HG02852 (cell line): ENCODE measurements at regions not wholly inside any gene's neighbourhood (a gene's known extent, or its start where the extent isn't known, plus 50 kb on each side); places are given as distances from the start of the nearest gene placed in this dataset.

Experiments used
- ATAC-seq: cut with Tn5 transposase; IDR thresholded peaks from one replicate; pipeline ENCODE4 v1.9.1; 2021; ENCODE audit warnings: mild to moderate bottlenecking, moderate library complexity; ENCODE audit not compliant: unreplicated experiment

- ATAC-seq, result no peak
These were observed 2001.3 kb upstream of the NUDT12 start for GRCh38 chr5:105563842-105564241.

- ATAC-seq, result no peak
These were observed 1992.1 kb upstream of the NUDT12 start for GRCh38 chr5:105554568-105555169.

- ATAC-seq, result no peak
These were observed 1981.7 kb upstream of the NUDT12 start for GRCh38 chr5:105544300-105544699.

GRCh38 chr5:105536675-105537074 is 1974.1 kb upstream of the NUDT12 start:
- ATAC-seq, result no peak

- no peak for ATAC-seq
These were observed 1968.2 kb upstream of the NUDT12 start for GRCh38 chr5:105530716-105531261.

GRCh38 chr5:105529851-105530250 is 1967.3 kb upstream of the NUDT12 start:
- ATAC-seq, result no peak

- no peak for ATAC-seq
These were observed 1945.9 kb upstream of the NUDT12 start for GRCh38 chr5:105508519-105508918.

GRCh38 chr5:105506692-105507277 is 1944.2 kb upstream of the NUDT12 start:
- no peak for ATAC-seq

- ATAC-seq, result no peak
These were observed 1941.4 kb upstream of the NUDT12 start for GRCh38 chr5:105503950-105504349.

GRCh38 chr5:105501315-105501714 is 1938.7 kb upstream of the NUDT12 start:
- no peak for ATAC-seq

GRCh38 chr5:105475401-105475800 is 1912.8 kb upstream of the NUDT12 start:
- no peak for ATAC-seq

GRCh38 chr5:105462377-105462776 is 1899.8 kb upstream of the NUDT12 start:
- ATAC-seq, result no peak

GRCh38 chr5:105460721-105461120 is 1898.1 kb upstream of the NUDT12 start:
- no peak for ATAC-seq

GRCh38 chr5:105453216-105453807 is 1890.7 kb upstream of the NUDT12 start:
- ATAC-seq, result no peak

- no peak for ATAC-seq
These were observed 1885.7 kb upstream of the NUDT12 start for GRCh38 chr5:105448271-105448670.

GRCh38 chr5:105430516-105430915 is 1867.9 kb upstream of the NUDT12 start:
- no peak for ATAC-seq

- ATAC-seq, result no peak
These were observed 1866.1 kb upstream of the NUDT12 start for GRCh38 chr5:105428451-105429380.

GRCh38 chr5:105414067-105414466 is 1851.5 kb upstream of the NUDT12 start:
- no peak for ATAC-seq

- no peak for ATAC-seq
These were observed 1850.9 kb upstream of the NUDT12 start for GRCh38 chr5:105413406-105413990.

- ATAC-seq, result no peak
These were observed 1847.1 kb upstream of the NUDT12 start for GRCh38 chr5:105409695-105410094.

- ATAC-seq, result no peak
These were observed 1844.6 kb upstream of the NUDT12 start for GRCh38 chr5:105407200-105407599.
